K562 (cell line): ENCODE measurements at regions not wholly inside any gene's neighbourhood (a gene's known extent, or its start where the extent isn't known, plus 50 kb on each side); places are given as distances from the start of the nearest gene placed in this dataset.

Experiments
- ATAC-seq: fragments of 200-7000 bp; cut with Tn5 transposase; 3 replicates; pipeline ENCODE4 v1.9.1; 2020; ENCODE audit warnings: moderate library complexity
- BruUV-seq: library from RNA; stranded (reverse); fragments of 400-500 nt; replicated peaks from 2 replicates; lab custom pipeline; 2021; lab: Mats Ljungman, UMichigan
- CTCF ChIA-PET: fragments of 300-600 bp; formaldehyde crosslinking; extraction: SDS; loops from one replicate; lab custom pipeline; 2021; ENCODE audit warnings: low intra/inter-chr PET ratio; lab: Yijun Ruan, JAX
- POLR2A ChIA-PET: fragments of 300-600, 350-650 bp; sonication (Branson Sonifier 250); formaldehyde crosslinking; extraction: SDS; loops from one replicate; lab custom pipeline; 2021; ENCODE audit warnings: antibody characterized with exemption, inconsistent platforms; lab: Yijun Ruan, JAX
- DNase-seq, 4 experiments: peaks; one replicate each; pipeline versions ENCODE4 v3.0.0 to v3.0.0-alpha.2; 2011 to 2018; ENCODE audit warnings: low spot score in 3 of 4, mixed read lengths in 3 of 4; ENCODE audit errors: extremely low read depth in 1 of 4
- FAIRE-seq: peaks from 2 replicates; lab custom pipeline; 2011; peaks lifted over from hg19 to GRCh38; lab: Jason Lieb, UNC
- H2AFZ ChIP-seq: 2 replicates; pipeline ENCODE4 v1.6.0; 2011; ENCODE audit warnings: low read depth, low read length, control low read depth, inconsistent platforms
- H3K27ac ChIP-seq: fragments of 200-600 bp; 3 replicates; pipeline ENCODE4 v1.8.0; 2011; ENCODE audit warnings: low read depth, mild to moderate bottlenecking, control low read depth, inconsistent platforms, low read length, moderate library complexity, mixed read lengths; ENCODE audit errors: extremely low read depth
- H3K27me3 ChIP-seq, 2 experiments: fragments of 300-600 bp in 1 of 2; 2 replicates in 1 of 2; 3 replicates in 1 of 2; pipeline versions ENCODE4 v1.6.0 to v1.8.0; 2011; ENCODE audit warnings: inconsistent platforms in 2 of 2, low read length in 2 of 2, mild to moderate bottlenecking in 1 of 2, mixed read lengths in 1 of 2, moderate library complexity in 1 of 2; ENCODE audit not compliant: control insufficient read depth in 2 of 2, insufficient read depth in 2 of 2
- H3K36me3 ChIP-seq: fragments of 300-600 bp; 3 replicates; pipeline ENCODE4 v1.8.0; 2011; ENCODE audit warnings: mild to moderate bottlenecking, low read length, inconsistent platforms; ENCODE audit not compliant: control insufficient read depth, insufficient read depth
- H3K4me1 ChIP-seq, 2 experiments: fragments of 200-600 bp in 1 of 2; replicated peaks in 1 of 2; 2 replicates in 1 of 2; 3 replicates in 1 of 2; pipeline versions ENCODE4 v1.5.1 to v1.8.0; 2011; ENCODE audit warnings: inconsistent platforms in 2 of 2, low read length in 2 of 2, mild to moderate bottlenecking in 1 of 2, mixed read lengths in 1 of 2, moderate library complexity in 1 of 2; ENCODE audit not compliant: control insufficient read depth in 2 of 2, insufficient read depth in 2 of 2
- H3K4me2 ChIP-seq: 2 replicates; pipeline ENCODE4 v1.6.1; 2011; ENCODE audit warnings: low read length, control low read depth, inconsistent platforms, mixed read lengths; ENCODE audit not compliant: insufficient read depth
- H3K4me3 ChIP-seq: fragments of 200-600 bp; sonication (generic), shearing (Covaris generic); 2 replicates; pipeline ENCODE4 v1.5.1; 2016; ENCODE audit warnings: control low read depth, inconsistent platforms
- H3K79me2 ChIP-seq: fragments of 200-600 bp; 3 replicates; pipeline ENCODE4 v1.8.0; 2011; ENCODE audit warnings: low read length, inconsistent platforms; ENCODE audit not compliant: control insufficient read depth, insufficient read depth
- H3K9ac ChIP-seq, 2 experiments: 2 replicates each; pipeline versions ENCODE4 v1.6.0 to v1.6.1; 2011; ENCODE audit warnings: low read depth in 2 of 2, low read length in 2 of 2, control low read depth in 1 of 2, inconsistent platforms in 1 of 2, mild to moderate bottlenecking in 1 of 2, mixed read lengths in 1 of 2; ENCODE audit not compliant: insufficient read depth in 1 of 2
- H3K9me1 ChIP-seq: one replicate; pipeline ENCODE4 v1.6.0; 2011; ENCODE audit warnings: inconsistent platforms, mild to moderate bottlenecking, low read length, moderate library complexity; ENCODE audit not compliant: control insufficient read depth, insufficient read depth
- H3K9me3 ChIP-seq: replicated peaks from 2 replicates; pipeline ENCODE4 v1.5.1; 2011; ENCODE audit warnings: low read depth, low read length, inconsistent platforms; ENCODE audit not compliant: control insufficient read depth, insufficient read depth
- H4K20me1 ChIP-seq: replicated peaks from 2 replicates; pipeline ENCODE4 v1.6.1; 2011; ENCODE audit warnings: low read length, inconsistent platforms, mixed read lengths; ENCODE audit not compliant: control insufficient read depth, insufficient read depth
- EWSR1 ChIP-seq: fragments of 450-650 bp; IDR thresholded peaks from 2 replicates; pipeline ENCODE4 v1.6.1; 2018; ENCODE audit warnings: borderline replicate concordance, mild to moderate bottlenecking, low read depth, moderate library complexity; ENCODE audit not compliant: partially characterized antibody
- LCOR ChIP-seq: sonication (generic); formaldehyde crosslinking; IDR thresholded peaks from 2 replicates; pipeline ENCODE4 v1.8.0; 2022; ENCODE audit warnings: mild to moderate bottlenecking, missing genetic modification reagents
- U2AF1 ChIP-seq: fragments of 200-400 bp; formaldehyde crosslinking; optimal IDR thresholded peaks from 2 replicates; pipeline ENCODE3; 2017; ENCODE audit warnings: mild to moderate bottlenecking, low read depth, low read length, moderate library complexity
- ZNF133 ChIP-seq: fragments of 250-450 bp; sonication (Bioruptor Pico); IDR thresholded peaks from 2 replicates; pipeline ENCODE4 v1.4.0; 2020; ENCODE audit warnings: mild to moderate bottlenecking
- ZNF766 ChIP-seq: fragments of 200-800 bp; sonication (Bioruptor generic); conservative IDR thresholded peaks from 2 replicates; pipeline ENCODE4 v1.6.1; 2016; ENCODE audit warnings: missing genetic modification characterization, missing compliant biosample characterization
- WGBS: fragments of 100-300 bp; shearing (Covaris generic); methylation state at CpG from one replicate; pipeline ENCODE4 v1.1.6; 2016; ENCODE audit warnings: low coverage, mixed read lengths; ENCODE audit not compliant: insufficient coverage; ENCODE audit errors: missing lambda C conversion rate; 5-methylcytosine and 5-hydroxymethylcytosine counted together
- in situ Hi-C: fragments of 300-500 bp; cut with MboI; formaldehyde crosslinking; loops from 4 replicates; pipeline ENCODE4 v1.15.0; 2018; ENCODE audit warnings: inconsistent platforms, mixed read lengths
- intact Hi-C: fragments of 100-400 bp; cut with micrococcal nuclease; formaldehyde crosslinking; loops from 2 replicates; pipeline ENCODE4 v1.14.2; 2022
- TF ChIP-seq, protein P1 (sequence below): fragments of 450-650 bp; formaldehyde crosslinking; conservative IDR thresholded peaks from 2 replicates; pipeline ENCODE4 v1.4.0; 2022; ENCODE audit warnings: mild to moderate bottlenecking, missing genetic modification characterization
- TF ChIP-seq, protein P2 (sequence below): fragments of 250-450 bp; sonication (Bioruptor Pico); IDR thresholded peaks from 2 replicates; pipeline ENCODE4 v1.8.0; 2022; ENCODE audit warnings: inconsistent platforms
- TF ChIP-seq, protein P3 (sequence below): fragments of 250-450 bp; sonication (Bioruptor Pico); IDR thresholded peaks from 2 replicates; pipeline ENCODE4 v1.5.0; 2022; ENCODE audit warnings: mild to moderate bottlenecking

DNA sequence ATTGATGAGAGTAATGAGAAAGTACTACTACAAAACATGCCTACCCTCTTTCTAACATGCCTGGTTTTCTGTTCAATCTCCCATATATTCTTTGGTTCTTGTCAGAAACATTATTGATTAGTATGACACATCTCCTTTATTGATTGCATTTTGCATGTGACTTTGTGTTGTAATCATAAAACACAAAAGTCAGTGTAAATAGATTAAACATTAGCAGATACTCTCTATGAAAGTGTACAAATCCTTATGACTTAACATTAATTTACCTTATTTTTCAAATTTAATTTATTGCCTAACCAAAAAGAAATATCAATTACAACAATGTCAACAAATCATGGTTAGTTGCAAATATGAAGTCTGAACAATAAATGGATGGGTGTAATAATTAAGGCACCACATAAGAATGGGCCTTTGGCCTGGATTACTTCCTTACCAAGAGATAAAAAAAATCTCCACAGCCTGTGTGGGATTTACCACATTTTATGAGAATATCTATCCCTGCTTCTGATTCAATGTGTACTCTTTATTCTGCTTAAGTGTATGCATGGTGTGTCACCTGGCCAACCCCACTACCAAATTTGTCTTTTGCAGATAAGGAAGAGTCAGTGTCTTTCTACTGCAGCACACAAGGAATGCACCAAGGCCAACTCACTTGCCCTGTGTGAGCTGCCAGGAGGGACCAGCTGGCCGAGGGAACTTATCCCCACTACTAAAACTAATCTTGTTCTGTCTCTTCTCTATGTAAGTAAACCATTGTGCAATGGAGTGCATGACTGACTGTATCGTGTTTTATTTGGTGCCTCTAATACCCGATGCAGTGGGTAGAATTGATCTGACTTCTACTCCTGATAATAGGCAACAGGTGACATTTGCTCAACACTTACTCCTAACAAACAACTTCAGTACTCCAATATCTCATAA is 1001.9 kb upstream of the CDH10 start:
- H3K9me3 ChIP-seq: no peaks in the 10 kb centered on the region; the same call in 1 of the 2 replicates
- H3K4me2 ChIP-seq: no peak overlapping the region
- no peak overlapping the region for H3K4me3 ChIP-seq
- intact Hi-C loops: no loop called here
- no peaks in the 10 kb centered on the region for H3K27me3 ChIP-seq
- 0% methylated on average over 3 of the region's 3 CpGs for WGBS
- H3K36me3 ChIP-seq: no peaks in the 10 kb centered on the region
- H3K79me2 ChIP-seq: no peaks in the 10 kb centered on the region
- no peak overlapping the region for H3K9ac ChIP-seq
- no peak overlapping the region for H3K27ac ChIP-seq
- FAIRE-seq (no peak), DNase-seq (no peak), ATAC-seq (no peak)
- TF ChIP-seq, protein P1, sequence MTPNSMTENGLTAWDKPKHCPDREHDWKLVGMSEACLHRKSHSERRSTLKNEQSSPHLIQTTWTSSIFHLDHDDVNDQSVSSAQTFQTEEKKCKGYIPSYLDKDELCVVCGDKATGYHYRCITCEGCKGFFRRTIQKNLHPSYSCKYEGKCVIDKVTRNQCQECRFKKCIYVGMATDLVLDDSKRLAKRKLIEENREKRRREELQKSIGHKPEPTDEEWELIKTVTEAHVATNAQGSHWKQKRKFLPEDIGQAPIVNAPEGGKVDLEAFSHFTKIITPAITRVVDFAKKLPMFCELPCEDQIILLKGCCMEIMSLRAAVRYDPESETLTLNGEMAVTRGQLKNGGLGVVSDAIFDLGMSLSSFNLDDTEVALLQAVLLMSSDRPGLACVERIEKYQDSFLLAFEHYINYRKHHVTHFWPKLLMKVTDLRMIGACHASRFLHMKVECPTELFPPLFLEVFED (CRISPR knock-in tag): no peak
- TF ChIP-seq U2AF1 (no peak), EWSR1 (no peak), LCOR (no peak), ZNF766 (no peak), ZNF133 (no peak)
- TF ChIP-seq, protein P2, sequence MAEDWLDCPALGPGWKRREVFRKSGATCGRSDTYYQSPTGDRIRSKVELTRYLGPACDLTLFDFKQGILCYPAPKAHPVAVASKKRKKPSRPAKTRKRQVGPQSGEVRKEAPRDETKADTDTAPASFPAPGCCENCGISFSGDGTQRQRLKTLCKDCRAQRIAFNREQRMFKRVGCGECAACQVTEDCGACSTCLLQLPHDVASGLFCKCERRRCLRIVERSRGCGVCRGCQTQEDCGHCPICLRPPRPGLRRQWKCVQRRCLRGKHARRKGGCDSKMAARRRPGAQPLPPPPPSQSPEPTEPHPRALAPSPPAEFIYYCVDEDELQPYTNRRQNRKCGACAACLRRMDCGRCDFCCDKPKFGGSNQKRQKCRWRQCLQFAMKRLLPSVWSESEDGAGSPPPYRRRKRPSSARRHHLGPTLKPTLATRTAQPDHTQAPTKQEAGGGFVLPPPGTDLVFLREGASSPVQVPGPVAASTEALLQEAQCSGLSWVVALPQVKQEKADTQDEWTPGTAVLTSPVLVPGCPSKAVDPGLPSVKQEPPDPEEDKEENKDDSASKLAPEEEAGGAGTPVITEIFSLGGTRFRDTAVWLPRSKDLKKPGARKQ (CRISPR knock-in tag): no peak
- TF ChIP-seq, protein P3, sequence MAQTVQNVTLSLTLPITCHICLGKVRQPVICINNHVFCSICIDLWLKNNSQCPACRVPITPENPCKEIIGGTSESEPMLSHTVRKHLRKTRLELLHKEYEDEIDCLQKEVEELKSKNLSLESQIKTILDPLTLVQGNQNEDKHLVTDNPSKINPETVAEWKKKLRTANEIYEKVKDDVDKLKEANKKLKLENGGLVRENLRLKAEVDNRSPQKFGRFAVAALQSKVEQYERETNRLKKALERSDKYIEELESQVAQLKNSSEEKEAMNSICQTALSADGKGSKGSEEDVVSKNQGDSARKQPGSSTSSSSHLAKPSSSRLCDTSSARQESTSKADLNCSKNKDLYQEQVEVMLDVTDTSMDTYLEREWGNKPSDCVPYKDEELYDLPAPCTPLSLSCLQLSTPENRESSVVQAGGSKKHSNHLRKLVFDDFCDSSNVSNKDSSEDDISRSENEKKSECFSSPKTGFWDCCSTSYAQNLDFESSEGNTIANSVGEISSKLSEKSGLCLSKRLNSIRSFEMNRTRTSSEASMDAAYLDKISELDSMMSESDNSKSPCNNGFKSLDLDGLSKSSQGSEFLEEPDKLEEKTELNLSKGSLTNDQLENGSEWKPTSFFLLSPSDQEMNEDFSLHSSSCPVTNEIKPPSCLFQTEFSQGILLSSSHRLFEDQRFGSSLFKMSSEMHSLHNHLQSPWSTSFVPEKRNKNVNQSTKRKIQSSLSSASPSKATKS (CRISPR knock-in tag): no peak
- in situ Hi-C loops: no loop called here
- CTCF ChIA-PET: no interaction called here
- no peak overlapping the region for H2AFZ ChIP-seq
- POLR2A ChIA-PET: no interaction called here
- H3K9me1 ChIP-seq: no peaks in the 10 kb centered on the region
- no peaks in the 10 kb centered on the region for H4K20me1 ChIP-seq
- BruUV-seq: no TSS peak
- no peaks in the 10 kb centered on the region for H3K4me1 ChIP-seq
